GM12878 (cell line): ENCODE measurements at regions not wholly inside any gene's neighbourhood (a gene's known extent, or its start where the extent isn't known, plus 50 kb on each side); places are given as distances from the start of the nearest gene placed in this dataset.

Experiments used
- CHD2 ChIP-seq: IDR thresholded peaks from 2 replicates; pipeline ENCODE4 v1.6.1; 2011; ENCODE audit warnings: low read depth, low read length, improper control_type of control experiment, borderline replicate concordance
- CTCF ChIP-seq, 3 experiments: IDR thresholded peaks in 2 of 3; conservative IDR thresholded peaks in 1 of 3; 2 replicates each; pipeline ENCODE4 v1.5.1; 2011; ENCODE audit warnings: low read depth in 3 of 3, low read length in 3 of 3, mild to moderate bottlenecking in 3 of 3, control low read depth in 2 of 3, moderate library complexity in 2 of 3, inconsistent platforms in 1 of 3, mixed read lengths in 1 of 3; ENCODE audit not compliant: control insufficient read depth in 2 of 3, insufficient read depth in 1 of 3; ENCODE audit errors: extremely low read depth in 1 of 3
- EGR1 ChIP-seq, 2 experiments: IDR thresholded peaks; 1 replicate in 1 of 2; 2 replicates in 1 of 2; pipeline ENCODE4 v1.6.1; 2011 to 2012; ENCODE audit warnings: low read depth in 2 of 2, low read length in 2 of 2, borderline replicate concordance in 1 of 2, mild to moderate bottlenecking in 1 of 2, moderate library complexity in 1 of 2
- IRF3 ChIP-seq: fragments of 450-650 bp; IDR thresholded peaks from 2 replicates; pipeline ENCODE4 v1.6.1; 2014; ENCODE audit warnings: mild to moderate bottlenecking
- NRF1 ChIP-seq: conservative IDR thresholded peaks from 2 replicates; pipeline ENCODE4 v1.6.1; 2011; ENCODE audit warnings: mild to moderate bottlenecking, low read depth, low read length, improper control_type of control experiment
- POLR2AphosphoS5 ChIP-seq: IDR thresholded peaks from 2 replicates; pipeline ENCODE4 v1.6.1; 2011; ENCODE audit warnings: mild to moderate bottlenecking, low read length, inconsistent platforms
- ZBTB33 ChIP-seq: fragments of 450-650 bp; IDR thresholded peaks from 2 replicates; pipeline ENCODE4 v1.6.1; 2017; ENCODE audit warnings: mild to moderate bottlenecking
- ZBTB40 ChIP-seq: fragments of 450-650 bp; IDR thresholded peaks from 2 replicates; pipeline ENCODE4 v1.6.1; 2016; ENCODE audit warnings: mild to moderate bottlenecking, moderate library complexity, borderline replicate concordance
- ZNF274 ChIP-seq: IDR thresholded peaks from one replicate; pipeline ENCODE4 v1.8.0; 2011; ENCODE audit not compliant: insufficient read length, insufficient read depth

GRCh38 chr18:2059336-2059735 is 512.0 kb downstream of the METTL4 start:
- no peak for TF ChIP-seq CHD2
- no peak for TF ChIP-seq ZBTB40
- no peak for TF ChIP-seq IRF3
- no peak for TF ChIP-seq EGR1 (IDR thresholded peaks at IDR 0.05; ENCODE audit: borderline replicate concordance in 1 of 2, low read depth in 2 of 2, low read length in 2 of 2)
- TF ChIP-seq ZBTB33 = no peak
- no peak for TF ChIP-seq POLR2AphosphoS5
- no peak for TF ChIP-seq CTCF (IDR thresholded peaks at IDR 0.05 in 2 of 3, conservative IDR thresholded peaks at IDR 0.05 in 1 of 3; ENCODE audit: control insufficient read depth in 2 of 3, extremely low read depth in 1 of 3, insufficient read depth in 1 of 3, low read depth in 3 of 3, low read length in 3 of 3)
- TF ChIP-seq NRF1 = no peak
- TF ChIP-seq ZNF274 = no peak
